Thymus (tissue), 11 donors: ENCODE measurements at regions not wholly inside any gene's neighbourhood (a gene's known extent, or its start where the extent isn't known, plus 50 kb on each side); places are given as distances from the start of the nearest gene placed in this dataset.

ENCODE experiments used
- DNase-seq, 9 donors: peaks; one replicate each; pipeline ENCODE4 v3.0.0-alpha.2; 2013; ENCODE audit warnings: low spot score in 9 of 9, low read depth in 6 of 9, missing footprints in 1 of 9
- H3K27ac ChIP-seq, 2 donors: one replicate each; pipeline ENCODE4 v1.5.1; 2013; ENCODE audit warnings: control low read depth in 1 of 2, low read depth in 1 of 2, low read length in 1 of 2, mild to moderate bottlenecking in 1 of 2, moderate library complexity in 1 of 2
- H3K27me3 ChIP-seq, 2 donors: one replicate each; pipeline ENCODE4 v1.5.1; 2013; ENCODE audit warnings: low read length in 1 of 2; ENCODE audit not compliant: control insufficient read depth in 2 of 2, insufficient read depth in 1 of 2
- H3K36me3 ChIP-seq, 2 donors: one replicate each; pipeline ENCODE4 v1.5.1; 2013; ENCODE audit warnings: low read length in 1 of 2, mild to moderate bottlenecking in 1 of 2, moderate library complexity in 1 of 2; ENCODE audit not compliant: control insufficient read depth in 2 of 2, insufficient read depth in 2 of 2
- H3K4me1 ChIP-seq, 2 donors: one replicate each; pipeline ENCODE4 v1.5.1; 2013; ENCODE audit warnings: low read length in 2 of 2; ENCODE audit not compliant: control insufficient read depth in 2 of 2, insufficient read depth in 2 of 2
- H3K4me3 ChIP-seq, 2 donors: one replicate each; pipeline ENCODE4 v1.5.1; 2013; ENCODE audit warnings: low read length in 2 of 2, control low read depth in 1 of 2, mild to moderate bottlenecking in 1 of 2
- H3K9me3 ChIP-seq, 2 donors: one replicate each; pipeline ENCODE4 v1.5.1; 2013; ENCODE audit warnings: low read length in 1 of 2, mild to moderate bottlenecking in 1 of 2; ENCODE audit not compliant: control insufficient read depth in 2 of 2, insufficient read depth in 1 of 2
- WGBS: extraction: QIAGEN DNeasy Blood & Tissue Kit; methylation state at CpG from one replicate; pipeline ENCODE4 v1.1.7; 2013; 5-methylcytosine and 5-hydroxymethylcytosine counted together
- donor health status: healthy.

DNA sequence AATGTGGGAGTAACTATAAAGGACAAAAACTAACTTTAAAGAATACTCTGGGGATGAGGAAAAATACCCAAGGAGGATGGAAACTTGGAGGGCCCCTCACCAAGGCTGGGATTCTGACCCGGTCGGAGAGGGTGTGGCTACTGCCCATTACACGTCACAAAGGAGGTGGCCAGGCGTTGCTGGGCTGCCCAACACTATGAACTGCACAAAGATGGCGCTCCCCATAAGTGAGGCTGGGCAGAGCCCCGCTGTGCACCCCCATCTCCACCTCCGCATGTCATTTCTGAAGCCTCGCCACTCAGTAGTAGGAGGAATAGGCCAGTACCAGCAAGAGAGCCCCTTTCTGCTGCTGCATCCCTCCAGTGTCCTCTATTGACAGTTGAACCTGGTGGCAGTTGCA is 290.1 kb upstream of the ZNF32 start:
- Histone ChIP-seq H3K4me3 (no peak overlapping the region), H3K36me3 (no peaks in the 10 kb centered on the region), H3K27me3 (no peaks in the 10 kb centered on the region), H3K4me1 (peaks cover 2 to 18% of the 10 kb centered on the region in 2 donors), H3K27ac (no peak overlapping the region), H3K9me3 (peaks cover 0 to 3% of the 10 kb centered on the region in 2 donors)
- WGBS = 85% methylated on average over 8 of the region's 8 CpGs
- DNase-seq = no peak

DNA sequence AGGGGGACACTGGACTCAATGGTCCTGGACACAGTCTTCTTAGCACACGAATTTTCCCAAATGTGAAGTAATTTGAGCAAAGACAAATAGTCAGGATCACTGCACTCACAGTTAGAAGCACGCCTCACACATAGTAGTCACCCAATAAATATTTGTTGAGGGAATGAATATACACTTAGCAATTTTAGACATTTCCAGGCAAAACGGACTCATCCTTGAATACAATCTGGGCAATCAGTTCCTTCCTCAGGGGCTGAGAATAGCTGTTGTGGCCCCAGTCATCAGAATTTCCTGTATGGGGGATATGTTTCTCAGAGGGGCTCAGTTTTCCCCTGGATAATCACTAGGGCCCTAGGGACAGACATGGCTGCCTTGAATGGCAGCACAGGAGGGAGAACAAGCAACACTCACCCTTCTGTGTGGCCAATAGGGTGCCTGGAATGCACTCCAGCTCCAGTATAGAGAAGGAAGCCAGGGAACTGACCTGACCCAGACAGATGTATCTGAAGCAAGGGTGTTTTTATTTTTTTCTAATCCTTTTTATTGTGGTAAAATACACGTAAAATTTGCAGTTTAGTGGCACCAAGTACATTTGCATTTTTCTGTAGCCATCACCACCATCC is 282.7 kb upstream of the ZNF32 start:
- H3K9me3 ChIP-seq = no peaks in the 10 kb centered on the region
- no peak overlapping the region for H3K27ac ChIP-seq
- no peaks in the 10 kb centered on the region for H3K36me3 ChIP-seq
- no peak overlapping the region for H3K4me3 ChIP-seq
- no peak for DNase-seq
- 90% methylated on average over 4 of the region's 4 CpGs for WGBS
- no peaks in the 10 kb centered on the region for H3K4me1 ChIP-seq
- H3K27me3 ChIP-seq = peaks cover 0 to 2% of the 10 kb centered on the region in 2 donors

DNA sequence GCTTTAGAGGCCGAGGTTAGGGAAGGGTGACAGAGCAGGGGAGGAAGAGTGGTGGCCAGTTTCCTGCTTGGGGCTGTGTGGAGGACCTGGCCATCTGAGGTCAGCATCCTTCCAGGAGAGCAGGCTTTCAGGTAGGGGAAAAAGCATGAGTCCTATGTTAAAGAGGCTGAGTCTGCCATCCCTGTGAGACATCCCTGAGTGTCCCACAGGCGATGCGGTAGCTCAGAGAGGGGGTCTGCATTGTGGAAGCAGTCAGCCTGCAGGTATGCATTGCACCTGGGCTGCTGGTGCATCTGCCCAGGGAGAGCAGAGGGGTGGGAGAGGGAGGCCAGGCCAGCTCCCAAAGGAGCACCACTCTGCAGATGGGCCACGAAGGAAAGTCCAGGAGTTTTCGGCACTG is 282.1 kb upstream of the ZNF32 start:
- DNase-seq = no peak
- no peaks in the 10 kb centered on the region for H3K36me3 ChIP-seq
- 97% methylated on average over 5 of the region's 5 CpGs for WGBS

DNA sequence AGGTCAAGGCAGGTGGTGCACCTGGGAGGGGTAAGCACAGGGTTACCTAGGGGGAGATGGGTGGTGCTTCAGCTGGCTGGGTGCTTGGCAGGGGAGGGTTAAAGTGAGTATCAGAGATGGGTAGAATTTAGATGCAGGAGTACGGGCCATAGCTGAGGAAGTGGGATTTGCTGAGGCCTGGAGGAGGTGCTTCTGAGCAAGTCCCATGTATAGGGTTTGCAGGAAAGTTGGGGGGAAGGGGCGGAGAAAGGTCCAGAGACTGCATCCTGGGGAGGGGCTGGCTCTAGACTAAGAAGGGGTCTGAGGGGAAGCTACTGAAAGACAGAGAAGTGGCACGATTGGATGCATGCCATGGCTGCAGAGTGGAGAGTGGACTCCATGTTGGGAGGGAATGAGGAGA is 281.6 kb upstream of the ZNF32 start:
- Histone ChIP-seq H3K27ac (no peak overlapping the region), H3K27me3 (peaks cover 0 to 2% of the 10 kb centered on the region in 2 donors), H3K4me1 (no peaks in the 10 kb centered on the region), H3K9me3 (no peaks in the 10 kb centered on the region), H3K36me3 (no peaks in the 10 kb centered on the region), H3K4me3 (no peak overlapping the region)
- DNase-seq = no peak
- 90% methylated on average over 3 of the region's 3 CpGs for WGBS

More for the DNA sequence above, 282.1 kb upstream of the ZNF32 start:
- Histone ChIP-seq H3K9me3 (no peaks in the 10 kb centered on the region), H3K27ac (no peak overlapping the region), H3K27me3 (peaks cover 0 to 2% of the 10 kb centered on the region in 2 donors), H3K4me1 (no peaks in the 10 kb centered on the region), H3K4me3 (no peak overlapping the region)

DNA sequence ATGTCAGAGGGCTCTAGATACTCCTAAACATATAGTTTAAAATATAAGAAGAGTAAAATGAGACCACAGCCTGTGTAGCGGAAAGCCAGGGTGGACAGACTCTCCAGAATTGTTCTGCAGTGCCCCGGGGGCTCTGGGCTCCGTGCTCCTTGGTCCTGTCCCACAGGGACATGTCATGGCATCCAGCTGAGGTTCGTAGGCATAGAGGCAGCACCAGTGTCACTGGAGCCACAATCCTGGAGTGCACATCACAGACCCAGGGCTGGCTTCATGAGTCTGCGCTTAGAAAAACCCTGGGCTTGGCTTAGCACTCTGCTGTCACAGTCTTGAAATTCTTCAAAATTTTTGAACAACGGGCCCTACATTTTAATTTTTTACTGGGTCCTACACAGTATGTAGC is 280.4 kb upstream of the ZNF32 start:
- WGBS = 96% methylated on average over 6 of the region's 6 CpGs
- DNase-seq = no peak

DNA sequence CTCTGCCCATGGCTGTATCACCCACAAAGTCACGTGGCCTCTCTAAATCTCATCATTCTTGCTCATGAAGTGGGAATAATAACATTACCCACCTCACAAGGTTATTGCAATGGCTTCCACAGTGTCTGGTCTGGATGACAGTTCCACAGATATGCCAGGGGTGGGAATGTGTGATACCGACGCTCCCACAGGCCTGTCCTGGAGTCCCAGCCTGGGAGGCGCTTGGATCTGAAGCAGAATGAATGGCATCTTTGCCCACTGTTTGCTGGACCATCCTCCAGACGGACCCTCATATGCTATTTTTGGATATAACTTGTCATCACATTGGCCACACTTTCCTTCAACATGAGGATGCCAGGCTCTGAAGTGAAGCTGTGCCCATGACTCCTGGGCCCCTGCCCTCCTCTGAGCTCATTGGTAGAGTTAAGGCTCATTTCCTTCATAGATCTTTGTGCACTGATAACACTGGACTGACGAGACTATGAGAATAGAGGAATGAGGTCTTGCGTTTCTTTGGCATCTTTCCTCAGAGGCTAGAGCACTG is 279.8 kb upstream of the ZNF32 start:
- DNase-seq = no peak

More for the DNA sequence above, 280.4 kb upstream of the ZNF32 start:
- Histone ChIP-seq H3K9me3 (no peaks in the 10 kb centered on the region), H3K4me3 (no peak overlapping the region), H3K27ac (no peak overlapping the region), H3K36me3 (no peaks in the 10 kb centered on the region), H3K27me3 (peaks cover 0 to 2% of the 10 kb centered on the region in 2 donors), H3K4me1 (no peaks in the 10 kb centered on the region)

DNA sequence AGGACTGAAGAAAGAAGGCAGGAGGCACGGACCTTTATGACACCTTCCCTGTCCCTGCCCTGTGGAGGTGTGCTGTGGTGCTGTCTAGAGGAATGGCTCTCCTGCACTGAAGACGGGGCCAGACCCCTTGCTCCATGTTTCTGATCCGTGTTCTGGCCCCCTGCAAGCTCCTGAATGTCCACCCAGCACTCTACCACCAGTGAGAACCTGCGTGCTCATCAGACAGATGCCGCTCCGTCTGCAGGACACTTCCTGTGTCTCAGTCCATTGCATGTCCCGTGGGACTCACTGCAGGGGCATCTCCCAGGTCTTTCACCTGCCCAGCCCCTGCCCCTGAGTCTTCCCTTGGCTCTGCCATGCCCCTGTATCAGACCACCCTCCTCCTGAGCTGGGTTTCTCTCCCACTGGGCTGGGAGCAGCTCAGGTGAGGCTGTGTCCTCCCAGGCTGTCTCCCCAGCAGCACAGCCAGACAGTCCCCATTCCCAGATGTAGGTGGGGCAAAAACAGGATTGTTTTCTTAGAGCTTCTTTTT is 278.3 kb upstream of the ZNF32 start:
- H3K9me3 ChIP-seq = no peaks in the 10 kb centered on the region
- H3K36me3 ChIP-seq = no peaks in the 10 kb centered on the region
- H3K27ac ChIP-seq = no peak overlapping the region
- 87% methylated on average over 7 of the region's 7 CpGs for WGBS
- H3K4me3 ChIP-seq = no peak overlapping the region
- peaks cover 0 to 2% of the 10 kb centered on the region in 2 donors for H3K27me3 ChIP-seq
- no peak for DNase-seq
- no peaks in the 10 kb centered on the region for H3K4me1 ChIP-seq

More for the DNA sequence above, 279.8 kb upstream of the ZNF32 start:
- no peaks in the 10 kb centered on the region for H3K36me3 ChIP-seq
- no peaks in the 10 kb centered on the region for H3K9me3 ChIP-seq
- H3K27ac ChIP-seq = no peak overlapping the region
- 90% methylated on average over 7 of the region's 7 CpGs for WGBS
- peaks cover 0 to 2% of the 10 kb centered on the region in 2 donors for H3K27me3 ChIP-seq
- no peak overlapping the region for H3K4me3 ChIP-seq
- no peaks in the 10 kb centered on the region for H3K4me1 ChIP-seq

DNA sequence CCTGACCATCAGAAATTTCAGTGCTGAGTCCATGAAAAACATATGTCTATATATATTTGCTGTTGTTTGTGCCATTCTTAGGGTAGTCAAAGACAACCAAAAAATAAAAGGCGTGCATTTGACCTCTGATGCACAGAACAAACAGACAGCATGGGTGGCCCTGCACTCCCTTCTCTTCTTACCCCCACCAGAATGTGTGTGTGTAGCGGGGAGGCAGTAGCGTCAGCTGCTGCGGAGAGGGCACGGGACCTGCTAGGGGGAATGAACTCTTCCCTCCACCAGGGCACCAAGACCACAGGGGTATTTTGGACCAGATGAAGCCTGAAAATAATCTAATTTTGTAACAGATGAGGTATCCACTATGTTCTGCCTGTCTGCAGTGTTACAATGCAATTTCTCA is 277.7 kb upstream of the ZNF32 start:
- Histone ChIP-seq H3K4me3 (no peak overlapping the region), H3K36me3 (no peaks in the 10 kb centered on the region), H3K9me3 (no peaks in the 10 kb centered on the region), H3K27me3 (peaks cover 0 to 2% of the 10 kb centered on the region in 2 donors), H3K27ac (no peak overlapping the region), H3K4me1 (no peaks in the 10 kb centered on the region)
- WGBS = 98% methylated on average over 5 of the region's 5 CpGs
- DNase-seq = no peak

DNA sequence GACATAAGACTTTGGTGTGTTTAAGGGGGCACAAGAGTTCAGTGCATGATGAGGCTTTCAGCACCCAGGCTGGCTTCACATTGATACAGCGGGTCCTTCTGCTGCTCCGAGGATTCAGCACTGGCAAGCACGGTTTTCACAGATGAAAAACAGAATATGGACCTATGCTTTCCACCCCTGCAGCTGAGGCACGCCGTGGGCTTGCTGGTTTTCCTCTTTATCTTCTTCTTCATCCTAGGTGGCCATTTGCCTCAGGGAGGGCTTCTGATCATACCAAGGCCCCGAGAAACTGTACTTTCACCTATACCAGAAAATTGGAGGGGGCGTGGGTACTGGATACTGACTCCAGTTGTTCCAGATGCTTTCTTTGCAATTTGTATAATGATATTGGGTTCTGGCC is 277.1 kb upstream of the ZNF32 start:
- DNase-seq = no peak
- Histone ChIP-seq H3K9me3 (peaks cover 0 to under 1% of the 10 kb centered on the region in 2 donors), H3K4me3 (no peak overlapping the region), H3K27me3 (peaks cover 0 to 2% of the 10 kb centered on the region in 2 donors), H3K27ac (no peak overlapping the region), H3K36me3 (no peaks in the 10 kb centered on the region), H3K4me1 (no peaks in the 10 kb centered on the region)
- WGBS = 98% methylated on average over 7 of the region's 7 CpGs
